GM12864 (cell line): ENCODE measurements at regions not wholly inside any gene's neighbourhood (a gene's known extent, or its start where the extent isn't known, plus 50 kb on each side); places are given as distances from the start of the nearest gene placed in this dataset.

ENCODE experiments used
- DNase-seq: peaks from one replicate; pipeline ENCODE4 v3.0.0-alpha.2; 2011; ENCODE audit warnings: low read depth
- H3K4me3 ChIP-seq: 2 replicates; pipeline ENCODE4 v1.5.1; 2011; ENCODE audit warnings: mild to moderate bottlenecking, low read depth, low read length, control low read depth
- TF ChIP-seq, protein P1 (sequence below): IDR thresholded peaks from 2 replicates; pipeline ENCODE4 v1.5.1; 2011; ENCODE audit warnings: low read depth, mild to moderate bottlenecking, moderate library complexity, low read length, control low read depth, inconsistent platforms; ENCODE audit errors: missing control alignments

DNA sequence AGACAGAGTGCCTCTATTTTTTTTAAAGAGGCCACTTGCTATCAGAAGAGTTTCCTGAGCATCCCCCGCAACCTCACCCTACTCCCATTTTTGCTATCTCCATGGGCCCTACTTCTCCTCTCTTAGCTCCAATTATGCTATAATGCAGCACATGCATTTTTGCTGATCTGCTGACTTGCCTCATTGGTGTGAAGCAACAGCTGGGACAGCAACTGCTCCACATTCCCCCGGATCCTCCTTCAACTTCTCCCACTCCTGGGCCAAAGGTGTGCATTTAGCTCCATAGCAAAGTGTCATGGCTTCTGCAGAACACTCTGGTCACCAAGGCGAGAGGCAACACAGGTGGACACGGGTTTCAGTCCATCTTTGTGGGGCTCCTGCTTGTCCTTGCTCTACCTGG, 56.7 kb upstream of the USP29 start:
- H3K4me3 ChIP-seq: no peak overlapping the region
- TF ChIP-seq, protein P1, sequence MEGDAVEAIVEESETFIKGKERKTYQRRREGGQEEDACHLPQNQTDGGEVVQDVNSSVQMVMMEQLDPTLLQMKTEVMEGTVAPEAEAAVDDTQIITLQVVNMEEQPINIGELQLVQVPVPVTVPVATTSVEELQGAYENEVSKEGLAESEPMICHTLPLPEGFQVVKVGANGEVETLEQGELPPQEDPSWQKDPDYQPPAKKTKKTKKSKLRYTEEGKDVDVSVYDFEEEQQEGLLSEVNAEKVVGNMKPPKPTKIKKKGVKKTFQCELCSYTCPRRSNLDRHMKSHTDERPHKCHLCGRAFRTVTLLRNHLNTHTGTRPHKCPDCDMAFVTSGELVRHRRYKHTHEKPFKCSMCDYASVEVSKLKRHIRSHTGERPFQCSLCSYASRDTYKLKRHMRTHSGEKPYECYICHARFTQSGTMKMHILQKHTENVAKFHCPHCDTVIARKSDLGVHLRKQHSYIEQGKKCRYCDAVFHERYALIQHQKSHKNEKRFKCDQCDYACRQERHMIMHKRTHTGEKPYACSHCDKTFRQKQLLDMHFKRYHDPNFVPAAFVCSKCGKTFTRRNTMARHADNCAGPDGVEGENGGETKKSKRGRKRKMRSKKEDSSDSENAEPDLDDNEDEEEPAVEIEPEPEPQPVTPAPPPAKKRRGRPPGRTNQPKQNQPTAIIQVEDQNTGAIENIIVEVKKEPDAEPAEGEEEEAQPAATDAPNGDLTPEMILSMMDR: no peak
- no peak for DNase-seq

DNA sequence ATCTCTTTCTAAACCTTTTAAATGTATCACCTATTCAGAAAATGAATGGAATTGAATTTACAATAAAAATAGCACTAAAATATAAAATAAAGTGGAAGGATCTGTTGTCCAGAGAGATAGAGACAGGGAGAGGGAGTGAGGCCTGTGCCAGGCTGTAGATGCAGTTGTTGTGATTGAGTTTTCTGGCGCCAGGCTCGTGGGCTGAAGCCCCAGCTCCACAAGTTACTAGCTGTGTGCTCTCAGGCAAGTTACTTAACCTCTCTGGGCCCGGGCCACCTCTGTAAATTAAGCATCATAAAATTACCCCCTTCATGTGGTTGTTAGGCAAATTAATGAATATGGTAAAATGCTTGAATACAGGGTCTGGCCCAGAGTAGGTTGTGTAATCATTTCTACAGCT, 52.3 kb upstream of the USP29 start:
- TF ChIP-seq, protein P1: no peak
- no peak overlapping the region for H3K4me3 ChIP-seq
- DNase-seq: no peak

DNA sequence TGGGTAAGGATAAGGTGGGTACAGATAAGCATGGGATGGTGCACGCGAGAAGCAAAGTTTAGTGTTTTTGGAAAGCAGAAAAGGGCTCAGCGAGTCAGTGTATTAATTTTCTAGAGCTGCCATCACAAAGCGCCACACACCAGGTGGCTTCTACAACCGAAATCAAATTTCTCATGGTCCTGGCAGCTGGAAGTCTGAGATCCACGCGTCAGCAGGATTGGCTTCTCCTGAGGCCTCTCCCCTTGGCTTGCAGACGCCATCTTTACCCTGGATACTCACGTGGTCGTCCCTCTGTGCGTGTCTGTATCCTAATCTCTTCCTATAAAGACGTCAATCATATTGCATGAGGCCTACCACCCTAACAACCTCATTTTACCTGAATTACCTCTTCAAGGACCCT, 51.5 kb upstream of the USP29 start:
- H3K4me3 ChIP-seq: no peak overlapping the region
- DNase-seq: no peak
- TF ChIP-seq, protein P1: no peak

DNA sequence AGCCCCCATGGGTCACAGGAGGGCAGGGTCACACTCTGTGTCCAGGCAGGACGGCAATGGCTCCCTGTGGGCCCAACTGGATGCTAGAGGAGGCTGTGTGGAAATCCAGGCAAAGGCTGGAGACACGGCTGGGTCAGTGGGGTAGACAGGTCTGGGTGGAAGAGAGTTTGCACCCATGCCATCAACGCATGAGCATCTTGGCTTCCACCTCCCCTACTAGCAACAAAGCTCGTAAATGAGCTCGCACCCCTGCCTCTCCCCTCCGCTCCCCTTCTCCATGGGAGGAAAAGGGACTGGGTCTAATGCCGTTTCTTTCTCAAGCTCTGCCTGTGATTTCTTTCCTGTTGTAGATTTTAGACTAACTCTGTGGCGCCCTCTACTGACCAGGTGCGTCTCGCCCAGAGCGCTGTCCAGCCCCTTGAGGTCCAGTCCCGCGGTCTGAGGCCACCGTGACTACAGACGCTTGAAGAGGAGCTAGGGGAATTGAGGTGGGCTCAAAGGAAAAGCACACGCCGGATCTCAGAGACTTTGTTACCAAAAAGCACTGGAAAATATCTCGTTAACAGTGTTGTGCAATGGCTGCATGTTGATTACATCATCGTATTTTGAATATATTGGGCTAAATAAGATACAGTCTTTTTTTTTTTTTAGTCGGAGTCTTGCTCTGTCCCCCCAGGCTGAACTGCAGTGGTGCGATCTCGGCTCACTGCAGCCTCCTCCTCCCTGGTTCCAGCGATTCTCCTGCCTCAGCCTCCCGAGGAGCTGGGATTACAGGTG, 50.7 kb upstream of the USP29 start:
- H3K4me3 ChIP-seq: no peak overlapping the region
- no peak for DNase-seq
- TF ChIP-seq, protein P1: peak; percentile 13
